ENCODE measurements at regions not wholly inside any gene's neighbourhood (a gene's known extent, or its start where the extent isn't known, plus 50 kb on each side); places are given as distances from the start of the nearest gene placed in this dataset.

- TF ChIP-seq EZH2 (IDR thresholded peaks at IDR 0.05) (no peak), POLR2AphosphoS5 (IDR thresholded peaks at IDR 0.05; ENCODE audit: borderline replicate concordance, low read depth, low read length) (no peak)
Measured at GRCh38 chr1:172914501-172915144, 136.1 kb downstream of the TNFSF18 start.

All from SK-N-MC (cell line).